OCI-LY3 (cell line): ENCODE measurements at regions not wholly inside any gene's neighbourhood (a gene's known extent, or its start where the extent isn't known, plus 50 kb on each side); places are given as distances from the start of the nearest gene placed in this dataset.

ENCODE experiments used
- EZH2phosphoT487 ChIP-seq: fragments of 200-600 bp; shearing (Covaris generic); IDR thresholded peaks from 2 replicates; pipeline ENCODE4 v1.6.1; 2018; ENCODE audit warnings: antibody characterized with exemption, mixed run types, low read depth
- TF ChIP-seq, protein P1 (sequence below): fragments of 200-600, 300-600 bp; sonication (generic); IDR thresholded peaks from 2 replicates; pipeline ENCODE4 v1.5.1; 2014; ENCODE audit warnings: antibody characterized with exemption, low read length, low read depth

GRCh38 chr2:120896901-120897300 is 161.2 kb downstream of the GLI2 start:
- TF ChIP-seq, protein P1, sequence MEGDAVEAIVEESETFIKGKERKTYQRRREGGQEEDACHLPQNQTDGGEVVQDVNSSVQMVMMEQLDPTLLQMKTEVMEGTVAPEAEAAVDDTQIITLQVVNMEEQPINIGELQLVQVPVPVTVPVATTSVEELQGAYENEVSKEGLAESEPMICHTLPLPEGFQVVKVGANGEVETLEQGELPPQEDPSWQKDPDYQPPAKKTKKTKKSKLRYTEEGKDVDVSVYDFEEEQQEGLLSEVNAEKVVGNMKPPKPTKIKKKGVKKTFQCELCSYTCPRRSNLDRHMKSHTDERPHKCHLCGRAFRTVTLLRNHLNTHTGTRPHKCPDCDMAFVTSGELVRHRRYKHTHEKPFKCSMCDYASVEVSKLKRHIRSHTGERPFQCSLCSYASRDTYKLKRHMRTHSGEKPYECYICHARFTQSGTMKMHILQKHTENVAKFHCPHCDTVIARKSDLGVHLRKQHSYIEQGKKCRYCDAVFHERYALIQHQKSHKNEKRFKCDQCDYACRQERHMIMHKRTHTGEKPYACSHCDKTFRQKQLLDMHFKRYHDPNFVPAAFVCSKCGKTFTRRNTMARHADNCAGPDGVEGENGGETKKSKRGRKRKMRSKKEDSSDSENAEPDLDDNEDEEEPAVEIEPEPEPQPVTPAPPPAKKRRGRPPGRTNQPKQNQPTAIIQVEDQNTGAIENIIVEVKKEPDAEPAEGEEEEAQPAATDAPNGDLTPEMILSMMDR, result no peak
- TF ChIP-seq EZH2phosphoT487, result no peak
